ENCODE measurements at regions not wholly inside any gene's neighbourhood (a gene's known extent, or its start where the extent isn't known, plus 50 kb on each side); places are given as distances from the start of the nearest gene placed in this dataset.
A peak's percentile ranks its signal among the peaks of the same experiment; 100 is the strongest.

DNA sequence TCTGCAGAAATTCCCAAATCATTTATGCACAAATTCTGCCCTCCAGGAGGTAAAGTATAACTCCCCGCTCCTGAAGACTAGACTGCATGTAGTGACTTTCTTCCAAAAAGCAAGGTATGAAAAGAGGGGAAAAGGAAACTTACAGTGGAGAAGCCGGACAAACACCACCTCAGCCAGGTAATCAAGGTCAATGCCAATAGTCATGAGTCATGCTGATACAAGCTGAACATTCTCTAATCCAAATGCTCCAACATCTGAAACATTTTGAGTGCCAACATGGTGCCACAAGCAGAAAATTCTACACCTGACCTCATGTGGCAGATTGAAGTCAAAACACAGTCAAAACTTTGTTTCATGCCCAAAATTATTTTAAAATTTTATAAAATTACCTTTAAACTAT is 165.6 kb downstream of the FOXA2 start:
- no peak for DNase-seq (ENCODE audit: low read depth)
- TF ChIP-seq, protein P1, sequence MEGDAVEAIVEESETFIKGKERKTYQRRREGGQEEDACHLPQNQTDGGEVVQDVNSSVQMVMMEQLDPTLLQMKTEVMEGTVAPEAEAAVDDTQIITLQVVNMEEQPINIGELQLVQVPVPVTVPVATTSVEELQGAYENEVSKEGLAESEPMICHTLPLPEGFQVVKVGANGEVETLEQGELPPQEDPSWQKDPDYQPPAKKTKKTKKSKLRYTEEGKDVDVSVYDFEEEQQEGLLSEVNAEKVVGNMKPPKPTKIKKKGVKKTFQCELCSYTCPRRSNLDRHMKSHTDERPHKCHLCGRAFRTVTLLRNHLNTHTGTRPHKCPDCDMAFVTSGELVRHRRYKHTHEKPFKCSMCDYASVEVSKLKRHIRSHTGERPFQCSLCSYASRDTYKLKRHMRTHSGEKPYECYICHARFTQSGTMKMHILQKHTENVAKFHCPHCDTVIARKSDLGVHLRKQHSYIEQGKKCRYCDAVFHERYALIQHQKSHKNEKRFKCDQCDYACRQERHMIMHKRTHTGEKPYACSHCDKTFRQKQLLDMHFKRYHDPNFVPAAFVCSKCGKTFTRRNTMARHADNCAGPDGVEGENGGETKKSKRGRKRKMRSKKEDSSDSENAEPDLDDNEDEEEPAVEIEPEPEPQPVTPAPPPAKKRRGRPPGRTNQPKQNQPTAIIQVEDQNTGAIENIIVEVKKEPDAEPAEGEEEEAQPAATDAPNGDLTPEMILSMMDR (IDR thresholded peaks at IDR 0.05; ENCODE audit: insufficient read depth, low read length): no peak
- no peak overlapping the region for H3K4me3 ChIP-seq (ENCODE audit: low read depth, low read length)

DNA sequence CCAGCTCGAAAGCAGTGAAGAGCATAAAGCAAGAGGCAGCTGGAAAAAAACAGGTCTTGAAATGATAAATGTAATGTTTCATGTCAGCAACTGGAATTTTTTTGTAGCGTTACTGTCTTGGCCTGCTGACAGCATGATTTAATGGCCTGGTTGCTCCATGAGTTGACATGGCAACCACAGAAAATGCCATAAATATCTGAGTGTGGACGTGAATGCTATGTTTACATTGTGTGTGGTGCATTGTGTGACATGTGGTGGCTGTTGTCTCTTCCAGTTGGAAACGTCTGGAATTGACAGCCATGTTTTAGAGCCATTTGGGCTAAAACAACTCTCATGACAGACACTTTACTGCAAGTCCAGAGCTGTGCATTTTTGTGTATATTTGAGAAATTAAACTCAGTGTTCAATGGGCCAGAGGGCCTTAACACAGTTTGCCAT is 170.0 kb downstream of the FOXA2 start:
- no peak overlapping the region for H3K4me3 ChIP-seq (ENCODE audit: low read depth, low read length)
- TF ChIP-seq, protein P1 (IDR thresholded peaks at IDR 0.05; ENCODE audit: insufficient read depth, low read length): no peak
- peak; percentile 72 for DNase-seq (ENCODE audit: low read depth)

DNA sequence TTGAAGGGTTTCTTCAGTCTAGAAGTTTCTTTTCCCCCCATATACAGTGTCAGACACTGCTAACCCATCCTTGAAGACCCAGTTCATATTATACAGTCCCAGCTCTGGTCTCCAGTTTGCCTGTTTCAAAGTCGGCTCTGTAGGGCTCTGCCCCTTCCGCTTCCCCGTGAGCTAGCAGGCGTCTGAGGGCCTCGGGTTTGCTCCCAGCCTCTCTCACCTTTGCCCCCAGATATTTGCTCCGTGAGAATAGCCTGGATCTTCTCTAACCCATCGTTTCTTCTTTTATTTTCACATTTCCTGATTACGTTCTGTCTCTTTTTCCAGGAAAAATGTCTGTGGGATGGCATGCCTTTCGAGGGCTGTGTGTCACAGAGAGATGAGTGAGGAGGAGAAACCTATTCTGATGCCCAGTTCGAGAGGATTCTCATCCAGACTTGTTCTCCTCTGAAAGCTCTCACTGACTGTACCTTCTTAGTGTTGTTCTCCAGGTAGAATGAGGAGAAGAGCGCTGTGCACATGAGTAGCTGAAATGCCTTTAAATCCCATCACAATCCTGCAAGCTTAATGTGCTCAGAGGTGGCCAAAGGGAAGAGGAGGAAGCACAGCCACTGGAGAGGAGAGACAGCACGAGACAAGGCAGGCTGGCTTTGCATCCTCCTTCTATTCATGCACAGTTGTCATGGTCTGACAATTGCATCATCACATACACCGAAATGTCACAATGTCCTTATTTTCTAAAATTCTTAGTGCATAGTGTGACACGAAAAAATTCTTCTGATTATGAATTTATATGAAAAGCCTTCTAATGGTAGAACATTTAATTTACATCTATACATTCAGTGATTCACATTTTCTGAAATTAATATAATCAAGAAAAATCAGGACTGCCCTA is 171.1 kb downstream of the FOXA2 start:
- no peak for DNase-seq (ENCODE audit: low read depth)
- H3K4me3 ChIP-seq (ENCODE audit: low read depth, low read length): no peak overlapping the region
- TF ChIP-seq, protein P1 (IDR thresholded peaks at IDR 0.05; ENCODE audit: insufficient read depth, low read length): no peak

DNA sequence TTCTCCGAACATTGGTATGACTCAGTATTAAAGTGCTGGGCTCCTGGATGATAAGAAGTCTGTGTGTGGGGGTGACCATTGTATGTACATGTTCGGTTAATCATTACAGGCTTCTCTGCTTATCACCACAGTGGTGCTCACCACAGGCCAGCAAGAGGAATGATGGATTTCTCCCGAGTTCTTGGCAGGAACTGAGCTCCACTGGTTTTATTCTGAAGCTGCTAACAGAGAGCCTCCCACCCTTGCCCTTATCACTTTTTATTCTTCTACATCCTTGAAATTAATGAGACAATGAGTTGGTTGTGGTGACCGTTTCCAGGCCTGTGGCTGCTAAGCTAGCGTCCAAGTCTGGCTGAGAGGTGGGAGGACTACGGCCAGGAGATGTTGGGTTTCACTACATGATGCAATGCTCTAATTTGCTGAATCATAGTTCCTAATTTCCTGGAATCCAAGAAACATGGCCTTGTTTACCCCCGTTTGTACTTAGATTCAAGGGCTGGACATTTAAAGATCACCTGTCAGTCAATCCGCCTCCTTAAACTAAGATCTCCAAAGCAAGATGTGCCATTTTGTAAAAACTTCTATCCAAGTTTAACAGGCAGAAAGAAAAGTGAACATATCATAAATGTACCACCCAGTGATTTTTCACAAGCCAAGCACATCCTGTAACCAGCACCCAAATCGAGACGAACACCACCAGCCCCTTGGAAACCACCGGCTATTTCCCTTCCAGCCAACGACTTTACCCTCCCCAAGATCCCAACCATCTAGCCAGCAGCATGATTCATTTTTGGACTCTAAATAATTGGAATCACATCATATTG is 172.5 kb downstream of the FOXA2 start:
- H3K4me3 ChIP-seq (ENCODE audit: low read depth, low read length): no peak overlapping the region
- TF ChIP-seq, protein P1 (IDR thresholded peaks at IDR 0.05; ENCODE audit: insufficient read depth, low read length): no peak
- peak; percentile 100 for DNase-seq (ENCODE audit: low read depth)

DNA sequence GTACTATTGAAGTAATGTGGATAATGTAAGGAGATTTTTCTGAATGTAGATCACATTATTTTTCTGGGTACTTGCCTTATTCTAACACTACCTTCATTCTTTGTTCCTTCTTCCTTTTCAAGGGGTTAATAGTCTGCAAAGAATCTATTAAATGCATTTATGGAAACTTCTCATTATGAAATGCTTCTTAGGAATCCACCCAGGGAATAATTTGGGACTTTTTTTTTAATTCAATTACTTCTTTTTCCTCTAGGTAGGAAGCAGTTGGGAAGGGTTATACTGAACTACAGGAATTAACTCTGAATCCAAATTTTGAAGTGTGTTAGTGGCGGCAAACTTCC is 173.1 kb downstream of the FOXA2 start:
- DNase-seq (ENCODE audit: low read depth): no peak
- TF ChIP-seq, protein P1 (IDR thresholded peaks at IDR 0.05; ENCODE audit: insufficient read depth, low read length): no peak
- no peak overlapping the region for H3K4me3 ChIP-seq (ENCODE audit: low read depth, low read length)

DNA sequence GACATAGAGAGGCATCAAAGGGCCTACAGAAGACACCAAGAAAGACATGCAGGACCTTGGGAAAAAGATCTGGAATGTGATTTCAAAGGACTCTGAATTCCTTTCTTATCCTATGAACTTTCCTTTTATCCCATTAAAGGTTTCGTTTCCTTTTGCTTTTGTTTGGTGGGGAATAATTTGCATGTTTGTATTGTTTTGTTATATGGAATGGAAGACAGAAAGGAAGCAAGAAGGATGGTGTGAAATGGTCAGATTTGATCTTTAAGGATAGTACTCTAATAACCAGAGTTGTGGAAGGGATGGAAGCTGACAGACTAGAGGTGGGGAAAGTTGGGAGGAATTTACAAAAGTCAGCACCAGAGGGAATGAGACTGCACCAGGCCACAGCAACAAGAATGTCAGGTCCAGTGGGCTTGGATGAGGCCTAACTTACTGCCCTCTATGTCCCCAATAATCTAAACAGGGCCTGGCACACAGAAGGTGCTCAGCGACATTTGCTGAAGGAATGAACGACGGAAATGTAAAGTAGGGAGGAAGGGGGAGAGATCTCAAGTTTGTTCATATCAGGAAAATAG is 173.7 kb downstream of the FOXA2 start:
- DNase-seq (ENCODE audit: low read depth): no peak
- no peak overlapping the region for H3K4me3 ChIP-seq (ENCODE audit: low read depth, low read length)
- TF ChIP-seq, protein P1 (IDR thresholded peaks at IDR 0.05; ENCODE audit: insufficient read depth, low read length): no peak

Data from fibroblast of the aortic adventitia (primary cell).